ENCODE measurements at regions not wholly inside any gene's neighbourhood (a gene's known extent, or its start where the extent isn't known, plus 50 kb on each side); places are given as distances from the start of the nearest gene placed in this dataset.

DNA sequence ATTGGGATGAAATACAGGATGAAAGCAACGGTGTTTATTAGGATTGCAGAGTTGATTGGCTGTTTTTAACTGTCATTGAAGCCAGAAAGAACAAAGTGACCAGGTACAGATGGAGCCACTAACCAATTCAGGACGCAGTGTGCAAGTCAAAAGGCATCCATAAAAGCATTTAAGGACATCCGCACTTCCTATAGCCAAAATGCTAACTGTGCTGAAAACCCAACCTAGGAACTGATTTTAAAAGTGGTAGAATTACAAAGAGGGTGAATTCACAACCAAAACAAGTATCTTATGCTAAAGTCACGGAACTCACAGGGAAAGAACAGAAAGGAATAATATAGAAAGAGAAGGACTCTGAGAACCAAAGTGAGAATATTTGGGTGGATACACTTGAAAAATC is 63.1 kb upstream of the FOXG1 start:
- H3K27me3 ChIP-seq: no peaks in the 10 kb centered on the region
- no peak for ATAC-seq
- H3K36me3 ChIP-seq: no peaks in the 10 kb centered on the region
- TF ChIP-seq, protein P1, sequence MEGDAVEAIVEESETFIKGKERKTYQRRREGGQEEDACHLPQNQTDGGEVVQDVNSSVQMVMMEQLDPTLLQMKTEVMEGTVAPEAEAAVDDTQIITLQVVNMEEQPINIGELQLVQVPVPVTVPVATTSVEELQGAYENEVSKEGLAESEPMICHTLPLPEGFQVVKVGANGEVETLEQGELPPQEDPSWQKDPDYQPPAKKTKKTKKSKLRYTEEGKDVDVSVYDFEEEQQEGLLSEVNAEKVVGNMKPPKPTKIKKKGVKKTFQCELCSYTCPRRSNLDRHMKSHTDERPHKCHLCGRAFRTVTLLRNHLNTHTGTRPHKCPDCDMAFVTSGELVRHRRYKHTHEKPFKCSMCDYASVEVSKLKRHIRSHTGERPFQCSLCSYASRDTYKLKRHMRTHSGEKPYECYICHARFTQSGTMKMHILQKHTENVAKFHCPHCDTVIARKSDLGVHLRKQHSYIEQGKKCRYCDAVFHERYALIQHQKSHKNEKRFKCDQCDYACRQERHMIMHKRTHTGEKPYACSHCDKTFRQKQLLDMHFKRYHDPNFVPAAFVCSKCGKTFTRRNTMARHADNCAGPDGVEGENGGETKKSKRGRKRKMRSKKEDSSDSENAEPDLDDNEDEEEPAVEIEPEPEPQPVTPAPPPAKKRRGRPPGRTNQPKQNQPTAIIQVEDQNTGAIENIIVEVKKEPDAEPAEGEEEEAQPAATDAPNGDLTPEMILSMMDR (IDR thresholded peaks at IDR 0.05): no peak
- no peaks in the 10 kb centered on the region for H3K9me3 ChIP-seq
- WGBS, 2 donors: 78 to 81% methylated on average over 4 of the region's 4 CpGs
- H3K4me3 ChIP-seq: no peak overlapping the region
- intact Hi-C loops (cut with DNase I): no loop called here
- no peaks in the 10 kb centered on the region for H3K4me1 ChIP-seq
- DNase-seq: no peak
- H3K27ac ChIP-seq: no peak overlapping the region

DNA sequence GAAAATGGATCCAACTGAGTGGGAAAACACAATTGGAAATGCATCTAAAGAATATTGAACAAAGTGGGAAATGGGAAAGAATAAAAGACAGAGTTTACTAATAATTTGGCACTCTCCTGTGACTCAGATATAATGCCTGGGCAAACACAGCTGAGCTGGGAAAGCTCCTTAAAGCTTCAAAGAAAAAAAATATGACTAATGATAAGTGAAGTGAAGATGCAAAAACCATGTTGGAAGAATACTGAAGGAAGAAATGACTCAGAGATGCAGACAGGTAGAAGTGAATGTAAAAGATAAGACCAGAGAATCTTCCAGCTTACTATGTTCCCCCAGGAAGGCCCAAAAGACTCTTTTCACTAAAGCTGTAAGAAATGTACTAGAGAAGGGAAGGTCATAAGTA is 62.4 kb upstream of the FOXG1 start:
- no peak overlapping the region for H3K27ac ChIP-seq
- H3K9me3 ChIP-seq: no peaks in the 10 kb centered on the region
- intact Hi-C loops (cut with DNase I): no loop called here
- TF ChIP-seq, protein P1 (IDR thresholded peaks at IDR 0.05): no peak
- ATAC-seq (no peak), DNase-seq (no peak)
- H3K36me3 ChIP-seq: no peaks in the 10 kb centered on the region
- H3K4me1 ChIP-seq: no peaks in the 10 kb centered on the region
- no peak overlapping the region for H3K4me3 ChIP-seq
- H3K27me3 ChIP-seq: no peaks in the 10 kb centered on the region

DNA sequence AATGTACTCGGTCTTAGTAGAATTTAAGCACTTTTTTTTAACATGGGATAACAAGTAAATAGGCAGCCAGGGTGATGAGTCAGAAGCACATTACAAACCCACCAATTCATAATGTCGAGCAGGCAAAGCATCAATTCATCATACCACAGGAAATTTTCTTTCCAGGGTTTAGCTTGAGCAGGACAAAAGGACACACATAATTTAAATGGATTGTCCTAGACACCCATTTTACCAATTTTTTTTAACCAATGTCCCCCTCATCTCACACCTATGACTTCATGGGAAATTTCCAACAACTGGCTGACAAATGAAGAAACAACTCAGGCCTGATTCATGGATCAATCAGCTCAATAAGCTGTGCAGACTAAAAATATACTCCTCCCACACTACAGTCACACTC is 58.8 kb upstream of the FOXG1 start:
- no peak overlapping the region for H3K4me3 ChIP-seq
- intact Hi-C loops (cut with DNase I): no loop called here
- no peak overlapping the region for H3K27ac ChIP-seq
- ATAC-seq (no peak), DNase-seq (no peak)
- peaks cover 0 to 12% (median 0%) of the 10 kb centered on the region in 11 donors for H3K9me3 ChIP-seq
- WGBS, 2 donors: 73 to 88% methylated on average over 2 of the region's 2 CpGs
- H3K27me3 ChIP-seq: no peaks in the 10 kb centered on the region
- TF ChIP-seq, protein P1 (IDR thresholded peaks at IDR 0.05): no peak
- no peaks in the 10 kb centered on the region for H3K4me1 ChIP-seq
- no peaks in the 10 kb centered on the region for H3K36me3 ChIP-seq

DNA sequence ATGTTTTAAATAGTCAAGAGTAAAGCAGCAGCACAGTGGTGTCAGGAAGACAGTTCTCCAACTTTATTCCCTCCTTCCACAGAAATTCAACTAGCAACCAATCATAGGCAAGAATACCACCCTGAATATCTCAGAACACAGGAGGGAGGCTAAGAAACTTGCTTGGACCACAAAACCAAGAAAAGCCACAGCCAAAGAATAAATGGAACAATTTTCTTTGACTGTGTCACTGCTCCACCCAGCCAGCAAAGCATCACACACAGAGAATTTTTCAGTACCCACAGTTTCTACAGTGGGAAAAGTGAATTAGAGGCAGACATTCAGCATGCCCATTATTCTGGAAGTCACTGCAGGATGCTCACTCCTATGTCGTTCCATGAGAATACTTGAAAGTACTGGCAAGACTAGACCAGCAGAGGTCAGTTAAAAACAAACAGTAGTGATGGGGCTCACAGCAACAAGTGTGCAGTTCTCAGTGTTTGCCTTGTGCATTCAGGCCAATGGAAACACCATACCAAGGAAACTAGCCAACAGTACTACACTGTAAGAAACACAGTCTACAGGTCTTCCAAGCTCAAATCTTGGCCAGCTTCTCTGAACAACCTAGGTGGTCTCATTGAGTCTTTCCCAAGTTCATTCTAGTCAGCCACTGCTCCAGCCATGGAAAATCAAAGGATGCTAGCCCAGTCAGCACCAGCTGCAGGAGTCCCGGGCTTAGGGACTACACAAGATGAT is 56.8 kb upstream of the FOXG1 start:
- 59 to 63% methylated on average over 2 of the region's 2 CpGs for WGBS, 2 donors
- intact Hi-C loops (cut with DNase I): no loop called here
- TF ChIP-seq, protein P1 (IDR thresholded peaks at IDR 0.05): no peak

More for the DNA sequence above, 56.8 kb upstream of the FOXG1 start:
- Histone ChIP-seq H3K27me3 (no peaks in the 10 kb centered on the region), H3K36me3 (no peaks in the 10 kb centered on the region), H3K4me1 (no peaks in the 10 kb centered on the region), H3K9me3 (peaks cover 0 to 13% (median 0%) of the 10 kb centered on the region in 11 donors), H3K4me3 (no peak overlapping the region), H3K27ac (no peak overlapping the region)
- DNase-seq (no peak), ATAC-seq (no peak)

Small RNA genes in the stretch of these regions (microRNA-seq; reads per million reads assigned to microRNA genes)
- gene MIR3171: 0 reads per million in 2 donors
- 0 reads per million in 2 donors for gene MIR4307

Measured in heart right ventricle (tissue), 16 donors.